Panc1 (cell line): ENCODE measurements at regions not wholly inside any gene's neighbourhood (a gene's known extent, or its start where the extent isn't known, plus 50 kb on each side); places are given as distances from the start of the nearest gene placed in this dataset.

Experiments used
- ATAC-seq: fragments of 200-7000 bp; cut with Tn5 transposase; 2 replicates; pipeline ENCODE4 v1.9.1; 2020; ENCODE audit warnings: mild to moderate bottlenecking, moderate library complexity
- BruUV-seq: library from RNA; stranded (reverse); fragments of 400-500 nt; replicated peaks from 2 replicates; lab custom pipeline; 2021; lab: Mats Ljungman, UMichigan
- CTCF ChIA-PET: fragments of 300-600 bp; sonication (Branson Sonifier 250); formaldehyde crosslinking; loops from one replicate; lab custom pipeline; 2022; ENCODE audit warnings: antibody characterized with exemption; lab: Charles Lee
- POLR2A ChIA-PET: fragments of 300-600 bp; sonication (Branson Sonifier 250); formaldehyde crosslinking; loops from one replicate; lab custom pipeline; 2022; ENCODE audit warnings: antibody characterized with exemption; lab: Charles Lee
- DNase-seq: peaks from one replicate; pipeline ENCODE4 v3.0.0-alpha.2; 2010; ENCODE audit warnings: low read depth, low spot score
- H3K27ac ChIP-seq: 2 replicates; pipeline ENCODE4 v1.5.1; 2011; ENCODE audit warnings: mild to moderate bottlenecking, low read length, inconsistent platforms
- H3K27me3 ChIP-seq: fragments of 200-500 bp; sonication (Bioruptor generic); 2 replicates; pipeline ENCODE4 v1.6.0; 2014; ENCODE audit warnings: low read length, inconsistent platforms; ENCODE audit not compliant: control insufficient read depth, insufficient read depth
- H3K36me3 ChIP-seq: fragments of 200-500 bp; sonication (Bioruptor generic); 2 replicates; pipeline ENCODE4 v1.5.1; 2014; ENCODE audit warnings: inconsistent platforms, mild to moderate bottlenecking, low read length, moderate library complexity; ENCODE audit not compliant: control insufficient read depth, insufficient read depth
- H3K4me1 ChIP-seq: 2 replicates; pipeline ENCODE4 v1.5.1; 2011; ENCODE audit warnings: inconsistent platforms, mild to moderate bottlenecking, low read length, moderate library complexity; ENCODE audit not compliant: control insufficient read depth, insufficient read depth
- H3K4me3 ChIP-seq, 2 experiments: 2 replicates each; pipeline ENCODE4 v1.5.1; 2011 to 2012; ENCODE audit warnings: low read depth in 2 of 2, low read length in 2 of 2, mild to moderate bottlenecking in 2 of 2, inconsistent platforms in 1 of 2, moderate library complexity in 1 of 2
- H3K9me3 ChIP-seq: fragments of 200-500 bp; sonication (Bioruptor generic); 2 replicates; pipeline ENCODE4 v1.5.1; 2014; ENCODE audit warnings: low read depth, mild to moderate bottlenecking, inconsistent platforms, low read length, moderate library complexity; ENCODE audit not compliant: control insufficient read depth, insufficient read depth
- CTCF ChIP-seq: fragments of 450-650 bp; IDR thresholded peaks from 2 replicates; pipeline ENCODE4 v1.5.1; 2017; ENCODE audit warnings: mild to moderate bottlenecking
- POLR2AphosphoS5 ChIP-seq: IDR thresholded peaks from 2 replicates; pipeline ENCODE4 v1.6.1; 2012; ENCODE audit warnings: mild to moderate bottlenecking, low read depth, low read length, moderate library complexity
- REST ChIP-seq, 2 experiments: IDR thresholded peaks; 2 replicates each; pipeline ENCODE4 v1.6.1; 2011 to 2012; ENCODE audit warnings: low read depth in 2 of 2, control low read depth in 1 of 2, low read length in 1 of 2, mild to moderate bottlenecking in 1 of 2, moderate library complexity in 1 of 2; ENCODE audit not compliant: insufficient read depth in 1 of 2
- SIN3A ChIP-seq: IDR thresholded peaks from 2 replicates; pipeline ENCODE4 v1.6.1; 2012; ENCODE audit warnings: low read depth, mild to moderate bottlenecking, low read length, moderate library complexity, borderline replicate concordance; ENCODE audit not compliant: insufficient read depth
- TCF7L2 ChIP-seq: IDR thresholded peaks from 2 replicates; pipeline ENCODE4 v1.6.1; 2011; ENCODE audit warnings: mild to moderate bottlenecking, low read depth, low read length, inconsistent platforms
- in situ Hi-C: cut with HindIII; loops from 2 replicates; pipeline ENCODE4 v1.10.0; 2016; ENCODE audit warnings: low sequenced_read_pairs, low pct_unique_long_range_greater_than_20kb
- intact Hi-C: fragments of 100-400 bp; cut with micrococcal nuclease; formaldehyde crosslinking; loops from one replicate; pipeline ENCODE4 v1.10.0; 2022; ENCODE audit not compliant: unreplicated experiment

- in situ Hi-C loops, result no loop called here
- Histone ChIP-seq H3K36me3 (no peaks in the 10 kb centered on the region), H3K27me3 (no peaks in the 10 kb centered on the region), H3K4me1 (no peaks in the 10 kb centered on the region), H3K4me3 (no peak overlapping the region), H3K27ac (no peak overlapping the region), H3K9me3 (no peaks in the 10 kb centered on the region)
- ATAC-seq, result peak; percentile 79; the same call in 1 of the 2 replicates
- peak; percentile 8 for DNase-seq
- CTCF ChIA-PET, result interaction anchor here (0.7 to 0.8 kb wide), 2 partner anchors 92 to 835 kb away, joined by 3 read pairs; no protein-coding TSS in a partner anchor
- no TSS peak for BruUV-seq
- peak; percentile 72 for TF ChIP-seq CTCF
- no peak for TF ChIP-seq SIN3A
- intact Hi-C loops, result loop anchor here (5.0 to 10.0 kb wide), 3 partner anchors 90 to 807 kb away; no protein-coding TSS in a partner anchor
- POLR2A ChIA-PET, result no interaction called here
Measured at GRCh38 chr7:24381894-24382505, 98.0 kb downstream of the NPY start.

GRCh38 chr7:24383055-24383454 is 99.1 kb downstream of the NPY start:
- H3K4me1 ChIP-seq, result no peaks in the 10 kb centered on the region
- DNase-seq (no peak), ATAC-seq (no peak)
- BruUV-seq, result no TSS peak
- no peak overlapping the region for H3K27ac ChIP-seq
- H3K4me3 ChIP-seq, result no peak overlapping the region
- in situ Hi-C loops (no loop called here), intact Hi-C loops (loop anchor here (5.0 to 10.0 kb wide), 3 partner anchors 91 to 808 kb away; no protein-coding TSS in a partner anchor)
- TF ChIP-seq SIN3A (no peak), REST (IDR thresholded peaks at IDR 0.05; ENCODE audit: insufficient read depth in 1 of 2, low read depth in 2 of 2, low read length in 1 of 2) (no peak), TCF7L2 (no peak), POLR2AphosphoS5 (no peak), CTCF (no peak)
- POLR2A ChIA-PET, result no interaction called here
- no peaks in the 10 kb centered on the region for H3K27me3 ChIP-seq
- CTCF ChIA-PET, result no interaction called here
- H3K36me3 ChIP-seq, result no peaks in the 10 kb centered on the region
- H3K9me3 ChIP-seq, result no peaks in the 10 kb centered on the region
